Natural killer cell (primary cell): ENCODE measurements at regions not wholly inside any gene's neighbourhood (a gene's known extent, or its start where the extent isn't known, plus 50 kb on each side); places are given as distances from the start of the nearest gene placed in this dataset.

Experiments
- ATAC-seq, 3 donors: fragments of 150-1000 bp in 2 of 3; fragments of 200-7000 bp in 1 of 3; cut with Tn5 transposase; 1 replicate in 1 of 3; 2 replicates in 2 of 3; pipeline ENCODE4 v1.10.0; 2021; ENCODE audit warnings: mild to moderate bottlenecking in 2 of 3, moderate library complexity in 2 of 3
- DNase-seq, 2 donors: peaks; one replicate each; pipeline versions ENCODE4 v3.0.0 to v3.0.0-alpha.2; 2013 to 2021; ENCODE audit warnings: mixed read lengths in 1 of 2
- H3K27ac ChIP-seq: one replicate; pipeline ENCODE4 v1.5.1; 2013; ENCODE audit warnings: mild to moderate bottlenecking, low read length
- H3K27me3 ChIP-seq: one replicate; pipeline ENCODE4 v1.6.1; 2013; ENCODE audit warnings: low read length; ENCODE audit not compliant: control insufficient read depth, insufficient read depth
- H3K36me3 ChIP-seq: one replicate; pipeline ENCODE4 v1.6.1; 2013; ENCODE audit warnings: low read length; ENCODE audit not compliant: control insufficient read depth, insufficient read depth
- H3K4me1 ChIP-seq: one replicate; pipeline ENCODE4 v1.6.1; 2013; ENCODE audit warnings: low read length; ENCODE audit not compliant: control insufficient read depth, insufficient read depth
- H3K4me3 ChIP-seq: one replicate; pipeline ENCODE4 v1.5.1; 2013; ENCODE audit warnings: low read length
- H3K9me3 ChIP-seq: one replicate; pipeline ENCODE4 v1.6.1; 2013; ENCODE audit warnings: low read length; ENCODE audit not compliant: control insufficient read depth, insufficient read depth
- H3K27ac Mint-ChIP-seq, 2 donors: one replicate each; pipeline ENCODE4 v1.8.0; 2022; ENCODE audit warnings: mild to moderate bottlenecking in 2 of 2, mixed read lengths in 2 of 2, moderate library complexity in 1 of 2
- H3K27me3 Mint-ChIP-seq, 2 donors: one replicate each; pipeline ENCODE4 v1.8.0; 2022; ENCODE audit warnings: low read depth in 2 of 2, mixed read lengths in 2 of 2
- H3K36me3 Mint-ChIP-seq: one replicate; pipeline ENCODE4 v1.8.0; 2022; ENCODE audit warnings: mixed read lengths
- H3K4me1 Mint-ChIP-seq, 2 donors: one replicate each; pipeline ENCODE4 v1.8.0; 2022; ENCODE audit warnings: mixed read lengths in 2 of 2
- H3K4me3 Mint-ChIP-seq: one replicate; pipeline ENCODE4 v1.8.0; 2022; ENCODE audit warnings: mild to moderate bottlenecking, moderate library complexity, mixed read lengths
- H3K9me3 Mint-ChIP-seq, 2 donors: one replicate each; pipeline ENCODE4 v1.8.0; 2022; ENCODE audit warnings: mixed read lengths in 2 of 2
- CTCF ChIP-seq: fragments of 200-600 bp; IDR thresholded peaks from one replicate; pipeline ENCODE4 v1.8.0; 2022; ENCODE audit warnings: antibody characterized with exemption
- WGBS: methylation state at CpG from one replicate; pipeline ENCODE4 v1.1.7; 2013; ENCODE audit warnings: missing lambda C conversion rate; ENCODE audit not compliant: insufficient coverage; 5-methylcytosine and 5-hydroxymethylcytosine counted together
- intact Hi-C: fragments of 100-400 bp; cut with micrococcal nuclease; formaldehyde crosslinking; loops from one replicate; pipeline ENCODE4 v1.14.2; 2022

GRCh38 chrX:69051901-69052300 is 113.4 kb downstream of the PJA1 start:
- WGBS = 75% methylated on average over 2 of the region's 3 CpGs
- intact Hi-C loops = no loop called here
- H3K4me1 ChIP-seq = no peaks in the 10 kb centered on the region

GRCh38 chrX:69050051-69050765 is 115.0 kb downstream of the PJA1 start:
- 87% methylated on average over 4 of the region's 4 CpGs for WGBS
- H3K9me3 ChIP-seq = no peaks in the 10 kb centered on the region
- no peak for ATAC-seq
- H3K27ac ChIP-seq = no peak overlapping the region
- H3K4me1 ChIP-seq = no peaks in the 10 kb centered on the region
- no peaks in the 10 kb centered on the region for H3K27me3 ChIP-seq
- no peak for DNase-seq
- no peak for TF ChIP-seq CTCF
- no peak overlapping the region for H3K4me3 Mint-ChIP-seq
- no peaks in the 10 kb centered on the region for H3K4me1 Mint-ChIP-seq
- no peaks in the 10 kb centered on the region for H3K9me3 Mint-ChIP-seq
- H3K27me3 Mint-ChIP-seq = peaks cover 2 to 6% of the 10 kb centered on the region in 2 donors
- H3K27ac Mint-ChIP-seq = no peak overlapping the region
- intact Hi-C loops = no loop called here
- no peaks in the 10 kb centered on the region for H3K36me3 Mint-ChIP-seq
- H3K4me3 ChIP-seq = no peak overlapping the region
- no peaks in the 10 kb centered on the region for H3K36me3 ChIP-seq

More at GRCh38 chrX:69051901-69052300, 113.4 kb downstream of the PJA1 start:
- no peak overlapping the region for H3K27ac Mint-ChIP-seq
- no peaks in the 10 kb centered on the region for H3K9me3 Mint-ChIP-seq
- H3K36me3 ChIP-seq = no peaks in the 10 kb centered on the region
- no peak overlapping the region for H3K27ac ChIP-seq
- no peaks in the 10 kb centered on the region for H3K4me1 Mint-ChIP-seq
- no peak for TF ChIP-seq CTCF
- no peaks in the 10 kb centered on the region for H3K9me3 ChIP-seq
- no peaks in the 10 kb centered on the region for H3K36me3 Mint-ChIP-seq
- no peak overlapping the region for H3K4me3 ChIP-seq
- DNase-seq (no peak), ATAC-seq (no peak)
- H3K27me3 Mint-ChIP-seq = no peaks in the 10 kb centered on the region
- H3K4me3 Mint-ChIP-seq = no peak overlapping the region
- no peaks in the 10 kb centered on the region for H3K27me3 ChIP-seq

- no peaks in the 10 kb centered on the region for H3K4me1 Mint-ChIP-seq
- Histone ChIP-seq H3K27me3 (no peaks in the 10 kb centered on the region), H3K27ac (no peak overlapping the region), H3K4me3 (no peak overlapping the region), H3K36me3 (no peaks in the 10 kb centered on the region), H3K9me3 (no peaks in the 10 kb centered on the region), H3K4me1 (no peaks in the 10 kb centered on the region)
- no peak for DNase-seq
- H3K27me3 Mint-ChIP-seq = peaks cover 2 to 27% of the 10 kb centered on the region in 2 donors
- no CpG with 5 or more reads among the region's 1 CpG for WGBS
- intact Hi-C loops = no loop called here
- H3K36me3 Mint-ChIP-seq = no peaks in the 10 kb centered on the region
- TF ChIP-seq CTCF = no peak
- no peak for ATAC-seq
- H3K4me3 Mint-ChIP-seq = no peak overlapping the region
- no peak overlapping the region for H3K27ac Mint-ChIP-seq
- no peaks in the 10 kb centered on the region for H3K9me3 Mint-ChIP-seq
These were observed 118.2 kb downstream of the PJA1 start for GRCh38 chrX:69046996-69047490.
